ENCODE measurements at regions not wholly inside any gene's neighbourhood (a gene's known extent, or its start where the extent isn't known, plus 50 kb on each side); places are given as distances from the start of the nearest gene placed in this dataset.

DNA sequence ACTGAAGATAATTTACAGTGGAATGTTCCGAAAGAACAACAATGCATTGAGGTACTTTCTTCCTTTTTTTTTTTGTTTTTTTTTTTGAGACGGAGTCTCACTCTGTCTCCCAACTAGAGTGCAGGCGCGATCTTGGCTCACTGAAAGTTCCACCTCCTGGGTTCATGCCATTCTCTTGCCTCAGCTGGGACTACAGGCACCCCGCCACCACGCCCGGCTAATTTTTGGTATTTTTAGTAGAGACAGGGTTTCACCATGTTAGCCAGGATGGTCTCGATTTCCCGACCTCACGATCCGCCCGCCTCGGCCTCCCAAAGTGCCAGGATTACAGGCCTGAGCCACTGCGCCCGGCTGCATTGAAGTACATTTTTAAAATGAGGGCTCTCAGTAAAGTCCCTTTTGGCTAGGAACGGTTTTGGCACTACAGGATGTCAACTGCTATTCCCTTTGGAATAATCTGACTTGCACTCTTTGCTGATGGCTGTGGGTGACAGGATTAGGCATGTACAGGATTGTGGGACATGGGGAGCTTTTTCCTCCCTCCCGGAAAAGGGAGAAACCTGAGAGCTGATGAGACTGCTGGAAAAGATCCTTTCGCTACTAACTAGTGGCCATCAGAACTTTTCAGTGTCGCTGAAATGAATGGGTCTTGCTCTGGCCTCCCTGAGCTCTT, 56.9 kb upstream of the EDEM3 start (continued):
- TF ChIP-seq CHD7 (IDR thresholded peaks at IDR 0.05; ENCODE audit: insufficient replicate concordance, low read length), result no peak
- TF ChIP-seq KDM4A (IDR thresholded peaks at IDR 0.05; ENCODE audit: low read depth, low read length, severe bottlenecking), result no peak
- no peak for TF ChIP-seq HDAC2 (IDR thresholded peaks at IDR 0.05; ENCODE audit: borderline replicate concordance in 1 of 2, low read depth in 2 of 2, low read length in 2 of 2)
- no peak for TF ChIP-seq TAF1 (IDR thresholded peaks at IDR 0.05; ENCODE audit: low read depth, low read length)
- TF ChIP-seq SIRT6 (IDR thresholded peaks at IDR 0.05; ENCODE audit: low read length), result no peak
- no peak for TF ChIP-seq RFX5 (IDR thresholded peaks at IDR 0.05; ENCODE audit: borderline replicate concordance, low read depth, low read length)
- TF ChIP-seq SAP30 (IDR thresholded peaks at IDR 0.05; ENCODE audit: insufficient read depth, insufficient replicate concordance, low read length), result no peak
- TF ChIP-seq RAD21 (IDR thresholded peaks at IDR 0.05 in 1 of 2, conservative IDR thresholded peaks at IDR 0.05 in 1 of 2; ENCODE audit: low read depth in 2 of 2, low read length in 2 of 2), result no peak
- TF ChIP-seq CREB1 (IDR thresholded peaks at IDR 0.05), result no peak
- no peak for TF ChIP-seq KDM5A (IDR thresholded peaks at IDR 0.05; ENCODE audit: low read length)
- no peak for TF ChIP-seq SP2 (IDR thresholded peaks at IDR 0.05; ENCODE audit: low read length)
